ENCODE measurements at regions not wholly inside any gene's neighbourhood (a gene's known extent, or its start where the extent isn't known, plus 50 kb on each side); places are given as distances from the start of the nearest gene placed in this dataset.

- RAD21 ChIA-PET (ENCODE audit: low non-redundant PET in 1 of 2, low total read pairs in 2 of 2, uncharacterized antibody in 2 of 2, unreplicated experiment in 2 of 2): no interaction called here
- POLR2A ChIA-PET: no interaction called here
- Histone ChIP-seq H3K9me3 (ENCODE audit: control insufficient read depth in 1 of 2, insufficient read depth in 1 of 2, low read depth in 1 of 2, low read length in 2 of 2) (no peaks in the 10 kb centered on the region), H4K20me1 (ENCODE audit: insufficient read depth) (no peaks in the 10 kb centered on the region), H3K27ac (ENCODE audit: low read depth, low read length) (no peak overlapping the region), H3K4me1 (ENCODE audit: control insufficient read depth in 1 of 2, insufficient read depth in 2 of 2, low read length in 2 of 2) (no peaks in the 10 kb centered on the region), H3K4me2 (ENCODE audit: low read length) (no peak overlapping the region), H3K9me2 (ENCODE audit: insufficient read depth) (no peaks in the 10 kb centered on the region), H3K79me2 (ENCODE audit: insufficient read depth, low read length) (no peaks in the 10 kb centered on the region), H3K36me3 (ENCODE audit: control insufficient read depth in 1 of 2, insufficient read depth in 2 of 2, low read length in 2 of 2) (no peaks in the 10 kb centered on the region), H3K9ac (ENCODE audit: low read length) (no peak overlapping the region), H3K27me3 (ENCODE audit: insufficient read depth, low read length) (no peaks in the 10 kb centered on the region), H2AFZ (ENCODE audit: low read depth, low read length, poor library complexity, severe bottlenecking) (no peak overlapping the region), H3K4me3 (replicated peaks in 1 of 2; ENCODE audit: low read depth in 1 of 2, low read length in 2 of 2) (no peak overlapping the region)
- CTCF ChIA-PET: no interaction called here
- ATAC-seq (no peak), DNase-seq (ENCODE audit: low read depth, low spot score) (no peak)
- no TSS peak for BruUV-seq (replicated peaks)
- TF ChIP-seq SIN3A (IDR thresholded peaks at IDR 0.05; ENCODE audit: low read depth) (no peak), ELF1 (IDR thresholded peaks at IDR 0.05; ENCODE audit: borderline replicate concordance, low read depth) (no peak)
- TF ChIP-seq, protein P1, sequence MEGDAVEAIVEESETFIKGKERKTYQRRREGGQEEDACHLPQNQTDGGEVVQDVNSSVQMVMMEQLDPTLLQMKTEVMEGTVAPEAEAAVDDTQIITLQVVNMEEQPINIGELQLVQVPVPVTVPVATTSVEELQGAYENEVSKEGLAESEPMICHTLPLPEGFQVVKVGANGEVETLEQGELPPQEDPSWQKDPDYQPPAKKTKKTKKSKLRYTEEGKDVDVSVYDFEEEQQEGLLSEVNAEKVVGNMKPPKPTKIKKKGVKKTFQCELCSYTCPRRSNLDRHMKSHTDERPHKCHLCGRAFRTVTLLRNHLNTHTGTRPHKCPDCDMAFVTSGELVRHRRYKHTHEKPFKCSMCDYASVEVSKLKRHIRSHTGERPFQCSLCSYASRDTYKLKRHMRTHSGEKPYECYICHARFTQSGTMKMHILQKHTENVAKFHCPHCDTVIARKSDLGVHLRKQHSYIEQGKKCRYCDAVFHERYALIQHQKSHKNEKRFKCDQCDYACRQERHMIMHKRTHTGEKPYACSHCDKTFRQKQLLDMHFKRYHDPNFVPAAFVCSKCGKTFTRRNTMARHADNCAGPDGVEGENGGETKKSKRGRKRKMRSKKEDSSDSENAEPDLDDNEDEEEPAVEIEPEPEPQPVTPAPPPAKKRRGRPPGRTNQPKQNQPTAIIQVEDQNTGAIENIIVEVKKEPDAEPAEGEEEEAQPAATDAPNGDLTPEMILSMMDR (IDR thresholded peaks at IDR 0.05 in 2 of 3, conservative IDR thresholded peaks at IDR 0.05 in 1 of 3; ENCODE audit: borderline replicate concordance in 1 of 3, insufficient read depth in 1 of 3, low read depth in 2 of 3, low read length in 2 of 3): no peak
- intact Hi-C loops (cut with micrococcal nuclease): no loop called here
Measured at GRCh38 chr22:47878460-47878859, 1116.0 kb downstream of the TBC1D22A start.

GRCh38 chr22:47872761-47873535, 1110.5 kb downstream of the TBC1D22A start:
- H3K27me3 ChIP-seq (ENCODE audit: insufficient read depth, low read length): no peaks in the 10 kb centered on the region
- H3K36me3 ChIP-seq (ENCODE audit: control insufficient read depth in 1 of 2, insufficient read depth in 2 of 2, low read length in 2 of 2): no peaks in the 10 kb centered on the region
- no peaks in the 10 kb centered on the region for H3K79me2 ChIP-seq (ENCODE audit: insufficient read depth, low read length)
- no peak for DNase-seq (ENCODE audit: low read depth, low spot score)
- TF ChIP-seq ELF1 (IDR thresholded peaks at IDR 0.05; ENCODE audit: borderline replicate concordance, low read depth) (no peak), ZFX (IDR thresholded peaks at IDR 0.05) (no peak), POLR2AphosphoS5 (IDR thresholded peaks at IDR 0.05; ENCODE audit: low read depth, low read length) (no peak), EZH2phosphoT487 (IDR thresholded peaks at IDR 0.05; ENCODE audit: borderline replicate concordance) (no peak)
- TF ChIP-seq, protein P2, sequence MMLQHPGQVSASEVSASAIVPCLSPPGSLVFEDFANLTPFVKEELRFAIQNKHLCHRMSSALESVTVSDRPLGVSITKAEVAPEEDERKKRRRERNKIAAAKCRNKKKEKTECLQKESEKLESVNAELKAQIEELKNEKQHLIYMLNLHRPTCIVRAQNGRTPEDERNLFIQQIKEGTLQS (IDR thresholded peaks at IDR 0.05): no peak
- no peak overlapping the region for H3K4me3 ChIP-seq (replicated peaks in 1 of 2; ENCODE audit: low read depth in 1 of 2, low read length in 2 of 2)
- no TSS peak for BruUV-seq (replicated peaks)
- no peak for ATAC-seq
- H2AFZ ChIP-seq (ENCODE audit: low read depth, low read length, poor library complexity, severe bottlenecking): no peak overlapping the region
- H3K27ac ChIP-seq (ENCODE audit: low read depth, low read length): no peak overlapping the region
- 0 out of 4 replicates have a peak, but pooled peaks cover 0 to 6% of the 10 kb centered on the region in 2 experiments for H3K9me3 ChIP-seq (ENCODE audit: control insufficient read depth in 1 of 2, insufficient read depth in 1 of 2, low read depth in 1 of 2, low read length in 2 of 2)
- H4K20me1 ChIP-seq (ENCODE audit: insufficient read depth): no peaks in the 10 kb centered on the region
- H3K4me1 ChIP-seq (ENCODE audit: control insufficient read depth in 1 of 2, insufficient read depth in 2 of 2, low read length in 2 of 2): no peaks in the 10 kb centered on the region
- H3K9me2 ChIP-seq (ENCODE audit: insufficient read depth): no peaks in the 10 kb centered on the region
- ChIA-PET RAD21 (ENCODE audit: low non-redundant PET in 1 of 2, low total read pairs in 2 of 2, uncharacterized antibody in 2 of 2, unreplicated experiment in 2 of 2) (no interaction called here), CTCF (no interaction called here), POLR2A (no interaction called here)
- intact Hi-C loops (cut with micrococcal nuclease): no loop called here
- no peak overlapping the region for H3K9ac ChIP-seq (ENCODE audit: low read length)
- H3K4me2 ChIP-seq (ENCODE audit: low read length): no peak overlapping the region
